Neural cell (in vitro differentiated cells): ENCODE measurements at regions not wholly inside any gene's neighbourhood (a gene's known extent, or its start where the extent isn't known, plus 50 kb on each side); places are given as distances from the start of the nearest gene placed in this dataset.

Experiments used
- H2AFZ ChIP-seq: fragments of 200-600, 300-800 bp; sonication (generic), shearing (Covaris generic); 2 replicates; pipeline ENCODE4 v1.6.0; 2014; ENCODE audit warnings: low read depth, mild to moderate bottlenecking, antibody characterized with exemption, low read length, moderate library complexity
- H3F3A ChIP-seq: fragments of 200-600 bp; shearing (Covaris generic); 2 replicates; pipeline ENCODE4 v1.6.1; 2016; ENCODE audit warnings: mild to moderate bottlenecking, moderate library complexity, mixed read lengths, antibody characterized with exemption, low read length; ENCODE audit not compliant: insufficient read depth, poor library complexity, severe bottlenecking
- H3K27ac ChIP-seq: fragments of 200-600, 300-800 bp; sonication (generic), shearing (Covaris generic); 2 replicates; pipeline ENCODE4 v1.5.1; 2014; ENCODE audit warnings: mild to moderate bottlenecking, low read length, moderate library complexity
- H3K27me3 ChIP-seq: fragments of 300-800, 200-600 bp; sonication (generic), shearing (Covaris generic); 2 replicates; pipeline ENCODE4 v1.6.0; 2014; ENCODE audit warnings: mild to moderate bottlenecking, low read depth, low read length, moderate library complexity; ENCODE audit not compliant: insufficient read depth
- H3K36me3 ChIP-seq: fragments of 300-800, 200-600 bp; sonication (generic), shearing (Covaris generic); 2 replicates; pipeline ENCODE4 v1.5.1; 2014; ENCODE audit warnings: mild to moderate bottlenecking, antibody characterized with exemption, low read length, moderate library complexity; ENCODE audit not compliant: insufficient read depth
- H3K4me2 ChIP-seq: fragments of 300-800, 200-600 bp; sonication (generic), shearing (Covaris generic); 2 replicates; pipeline ENCODE4 v1.6.0; 2014; ENCODE audit warnings: mild to moderate bottlenecking, low read length
- H3K4me3 ChIP-seq: fragments of 300-800, 200-600 bp; sonication (generic), shearing (Covaris generic); 2 replicates; pipeline ENCODE4 v1.5.1; 2014; ENCODE audit warnings: mild to moderate bottlenecking, low read length, moderate library complexity
- H3K79me2 ChIP-seq: fragments of 200-600 bp; shearing (Covaris generic); replicated peaks from 2 replicates; pipeline ENCODE4 v1.6.0; 2014; ENCODE audit warnings: mild to moderate bottlenecking, low read length, moderate library complexity; ENCODE audit not compliant: insufficient read depth
- H3K9ac ChIP-seq: fragments of 300-800, 200-600 bp; sonication (generic), shearing (Covaris generic); 2 replicates; pipeline ENCODE4 v1.6.1; 2016; ENCODE audit warnings: mild to moderate bottlenecking, low read length, mixed read lengths
- H3K9me2 ChIP-seq: fragments of 200-600 bp; shearing (Covaris generic); 2 replicates; pipeline ENCODE4 v1.6.1; 2016; ENCODE audit warnings: mild to moderate bottlenecking, low read length, mixed read lengths; ENCODE audit not compliant: insufficient read depth
- H3K9me3 ChIP-seq: fragments of 200-600, 300-800 bp; sonication (generic), shearing (Covaris generic); 2 replicates; pipeline ENCODE4 v1.6.1; 2016; ENCODE audit warnings: mild to moderate bottlenecking, mixed run types, low read length, moderate library complexity, mixed read lengths
- H4K20me1 ChIP-seq: fragments of 200-600 bp; shearing (Covaris generic); 2 replicates; pipeline ENCODE4 v1.6.1; 2016; ENCODE audit warnings: mild to moderate bottlenecking, mixed run types; ENCODE audit not compliant: insufficient read depth
- EP300 ChIP-seq: fragments of 450-650 bp; conservative IDR thresholded peaks from 2 replicates; pipeline ENCODE4 v1.6.1; 2014; ENCODE audit warnings: antibody characterized with exemption, mild to moderate bottlenecking, moderate library complexity; ENCODE audit not compliant: poor library complexity, severe bottlenecking
- EZH2 ChIP-seq: fragments of 200-600, 300-800 bp; shearing (Covaris generic), sonication (generic); IDR thresholded peaks from 2 replicates; pipeline ENCODE4 v1.6.1; 2014; ENCODE audit warnings: antibody characterized with exemption, low read length, borderline replicate concordance, mild to moderate bottlenecking; ENCODE audit not compliant: insufficient read depth, poor library complexity, severe bottlenecking
- MXI1 ChIP-seq: fragments of 450-650 bp; conservative IDR thresholded peaks from 2 replicates; pipeline ENCODE4 v1.6.1; 2014; ENCODE audit warnings: antibody characterized with exemption, mild to moderate bottlenecking; ENCODE audit not compliant: poor library complexity, severe bottlenecking
- POLR2AphosphoS5 ChIP-seq: IDR thresholded peaks from 2 replicates; pipeline ENCODE4 v1.6.1; 2012
- RAD21 ChIP-seq: fragments of 450-650 bp; conservative IDR thresholded peaks from 2 replicates; pipeline ENCODE4 v1.6.1; 2014; ENCODE audit warnings: antibody characterized with exemption, mild to moderate bottlenecking, moderate library complexity
- SMC3 ChIP-seq: fragments of 450-650 bp; conservative IDR thresholded peaks from 2 replicates; pipeline ENCODE4 v1.6.1; 2014; ENCODE audit warnings: antibody characterized with exemption, mild to moderate bottlenecking, moderate library complexity; ENCODE audit not compliant: poor library complexity
- TAF1 ChIP-seq: IDR thresholded peaks from 2 replicates; pipeline ENCODE4 v1.6.1; 2012; ENCODE audit warnings: low read depth
- TF ChIP-seq, protein P1 (sequence below): fragments of 450-650 bp; IDR thresholded peaks from 2 replicates; pipeline ENCODE4 v1.5.1; 2014; ENCODE audit warnings: antibody characterized with exemption, mild to moderate bottlenecking, moderate library complexity; ENCODE audit not compliant: poor library complexity, severe bottlenecking
- TF ChIP-seq, protein P2 (sequence below): IDR thresholded peaks from 2 replicates; pipeline ENCODE4 v1.6.1; 2012; ENCODE audit warnings: borderline replicate concordance

DNA sequence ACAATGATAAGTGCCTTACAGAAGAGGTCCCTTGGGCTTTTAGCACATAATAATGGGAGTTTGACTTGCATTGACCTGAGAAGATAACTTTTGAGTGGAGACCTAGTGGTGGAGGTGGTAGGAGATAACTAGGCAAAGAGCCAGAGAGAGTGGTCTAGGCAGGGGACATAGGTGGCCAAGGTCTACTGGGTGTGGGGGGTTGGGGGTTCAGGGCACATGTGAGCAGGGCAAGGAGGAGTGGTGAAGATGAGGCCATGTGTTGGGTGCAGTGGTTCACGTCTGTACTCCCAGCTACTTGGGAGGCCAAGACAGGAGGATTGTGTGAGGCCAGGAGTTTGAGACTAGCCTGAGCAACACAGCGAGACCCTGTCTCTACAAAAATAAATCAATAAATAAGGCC is 74.3 kb upstream of the CTNNBL1 start:
- H3K9me2 ChIP-seq: no peaks in the 10 kb centered on the region
- H3K9me3 ChIP-seq: no peaks in the 10 kb centered on the region
- H3K4me2 ChIP-seq: no peak overlapping the region

DNA sequence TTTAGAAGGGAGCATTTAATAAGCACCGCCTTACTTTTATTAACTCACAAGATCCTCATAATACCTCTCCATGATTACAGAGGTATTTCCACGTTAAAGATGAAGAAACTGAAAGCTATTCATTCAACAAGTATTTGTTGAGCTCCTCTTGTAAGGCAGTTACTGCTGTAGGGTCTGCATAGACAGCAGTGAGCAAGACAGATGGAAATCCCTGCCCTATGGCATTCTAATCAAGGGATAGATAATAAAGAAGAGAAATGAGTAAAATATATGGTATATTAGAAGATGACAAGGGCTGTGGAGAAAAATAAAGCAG is 77.8 kb upstream of the CTNNBL1 start:
- Histone ChIP-seq H2AFZ (no peak overlapping the region), H3F3A (no peaks in the 10 kb centered on the region), H3K9me2 (no peaks in the 10 kb centered on the region), H3K27me3 (no peaks in the 10 kb centered on the region), H3K9me3 (no peaks in the 10 kb centered on the region), H3K36me3 (no peaks in the 10 kb centered on the region), H3K27ac (peak overlapping the region; percentile 81), H3K4me3 (peak overlapping the region; percentile 40), H3K79me2 (no peaks in the 10 kb centered on the region), H4K20me1 (no peaks in the 10 kb centered on the region), H3K4me2 (no peak overlapping the region), H3K9ac (peak overlapping the region; percentile 51)
- TF ChIP-seq, protein P1, sequence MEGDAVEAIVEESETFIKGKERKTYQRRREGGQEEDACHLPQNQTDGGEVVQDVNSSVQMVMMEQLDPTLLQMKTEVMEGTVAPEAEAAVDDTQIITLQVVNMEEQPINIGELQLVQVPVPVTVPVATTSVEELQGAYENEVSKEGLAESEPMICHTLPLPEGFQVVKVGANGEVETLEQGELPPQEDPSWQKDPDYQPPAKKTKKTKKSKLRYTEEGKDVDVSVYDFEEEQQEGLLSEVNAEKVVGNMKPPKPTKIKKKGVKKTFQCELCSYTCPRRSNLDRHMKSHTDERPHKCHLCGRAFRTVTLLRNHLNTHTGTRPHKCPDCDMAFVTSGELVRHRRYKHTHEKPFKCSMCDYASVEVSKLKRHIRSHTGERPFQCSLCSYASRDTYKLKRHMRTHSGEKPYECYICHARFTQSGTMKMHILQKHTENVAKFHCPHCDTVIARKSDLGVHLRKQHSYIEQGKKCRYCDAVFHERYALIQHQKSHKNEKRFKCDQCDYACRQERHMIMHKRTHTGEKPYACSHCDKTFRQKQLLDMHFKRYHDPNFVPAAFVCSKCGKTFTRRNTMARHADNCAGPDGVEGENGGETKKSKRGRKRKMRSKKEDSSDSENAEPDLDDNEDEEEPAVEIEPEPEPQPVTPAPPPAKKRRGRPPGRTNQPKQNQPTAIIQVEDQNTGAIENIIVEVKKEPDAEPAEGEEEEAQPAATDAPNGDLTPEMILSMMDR: peak; percentile 8
- no peak for TF ChIP-seq MXI1

More for the DNA sequence above, 74.3 kb upstream of the CTNNBL1 start:
- H3F3A ChIP-seq: no peaks in the 10 kb centered on the region
- no peak overlapping the region for H3K9ac ChIP-seq
- no peaks in the 10 kb centered on the region for H4K20me1 ChIP-seq
- H2AFZ ChIP-seq: no peak overlapping the region
- H3K36me3 ChIP-seq: no peaks in the 10 kb centered on the region
- H3K4me3 ChIP-seq: no peak overlapping the region
- no peaks in the 10 kb centered on the region for H3K27me3 ChIP-seq
- no peaks in the 10 kb centered on the region for H3K79me2 ChIP-seq
- H3K27ac ChIP-seq: no peak overlapping the region
- TF ChIP-seq SMC3: no peak
- no peak for TF ChIP-seq TAF1
- TF ChIP-seq, protein P2, sequence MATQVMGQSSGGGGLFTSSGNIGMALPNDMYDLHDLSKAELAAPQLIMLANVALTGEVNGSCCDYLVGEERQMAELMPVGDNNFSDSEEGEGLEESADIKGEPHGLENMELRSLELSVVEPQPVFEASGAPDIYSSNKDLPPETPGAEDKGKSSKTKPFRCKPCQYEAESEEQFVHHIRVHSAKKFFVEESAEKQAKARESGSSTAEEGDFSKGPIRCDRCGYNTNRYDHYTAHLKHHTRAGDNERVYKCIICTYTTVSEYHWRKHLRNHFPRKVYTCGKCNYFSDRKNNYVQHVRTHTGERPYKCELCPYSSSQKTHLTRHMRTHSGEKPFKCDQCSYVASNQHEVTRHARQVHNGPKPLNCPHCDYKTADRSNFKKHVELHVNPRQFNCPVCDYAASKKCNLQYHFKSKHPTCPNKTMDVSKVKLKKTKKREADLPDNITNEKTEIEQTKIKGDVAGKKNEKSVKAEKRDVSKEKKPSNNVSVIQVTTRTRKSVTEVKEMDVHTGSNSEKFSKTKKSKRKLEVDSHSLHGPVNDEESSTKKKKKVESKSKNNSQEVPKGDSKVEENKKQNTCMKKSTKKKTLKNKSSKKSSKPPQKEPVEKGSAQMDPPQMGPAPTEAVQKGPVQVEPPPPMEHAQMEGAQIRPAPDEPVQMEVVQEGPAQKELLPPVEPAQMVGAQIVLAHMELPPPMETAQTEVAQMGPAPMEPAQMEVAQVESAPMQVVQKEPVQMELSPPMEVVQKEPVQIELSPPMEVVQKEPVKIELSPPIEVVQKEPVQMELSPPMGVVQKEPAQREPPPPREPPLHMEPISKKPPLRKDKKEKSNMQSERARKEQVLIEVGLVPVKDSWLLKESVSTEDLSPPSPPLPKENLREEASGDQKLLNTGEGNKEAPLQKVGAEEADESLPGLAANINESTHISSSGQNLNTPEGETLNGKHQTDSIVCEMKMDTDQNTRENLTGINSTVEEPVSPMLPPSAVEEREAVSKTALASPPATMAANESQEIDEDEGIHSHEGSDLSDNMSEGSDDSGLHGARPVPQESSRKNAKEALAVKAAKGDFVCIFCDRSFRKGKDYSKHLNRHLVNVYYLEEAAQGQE: no peak
- TF ChIP-seq EZH2: no peak
- no peak for TF ChIP-seq MXI1
- TF ChIP-seq EP300: no peak
- TF ChIP-seq RAD21: no peak
- TF ChIP-seq, protein P1: no peak
- TF ChIP-seq POLR2AphosphoS5: no peak
